Uterus (tissue), 2 donors: ENCODE measurements at regions not wholly inside any gene's neighbourhood (a gene's known extent, or its start where the extent isn't known, plus 50 kb on each side); places are given as distances from the start of the nearest gene placed in this dataset.
"Not testable (repeated sequence)": the region's sequence is repeated elsewhere in the genome, so short reads cannot be mapped to it uniquely, and the experiment has no call there.

Source experiments
- POLR2A ChIP-seq, 2 donors: fragments of 450-650 bp; IDR thresholded peaks; one replicate each; pipeline ENCODE4 v1.6.1; 2016; ENCODE audit warnings: antibody characterized with exemption in 2 of 2, mild to moderate bottlenecking in 1 of 2, moderate library complexity in 1 of 2
- TF ChIP-seq, protein P1 (sequence below), 4 experiments: fragments of 200-600 bp in 2 of 4; fragments of 450-650 bp in 2 of 4; sonication (generic) in 2 of 4; IDR thresholded peaks; one replicate each; pipeline ENCODE4 v1.5.1; 2016 to 2019; ENCODE audit warnings: antibody characterized with exemption in 4 of 4, mild to moderate bottlenecking in 2 of 4, moderate library complexity in 1 of 4

DNA sequence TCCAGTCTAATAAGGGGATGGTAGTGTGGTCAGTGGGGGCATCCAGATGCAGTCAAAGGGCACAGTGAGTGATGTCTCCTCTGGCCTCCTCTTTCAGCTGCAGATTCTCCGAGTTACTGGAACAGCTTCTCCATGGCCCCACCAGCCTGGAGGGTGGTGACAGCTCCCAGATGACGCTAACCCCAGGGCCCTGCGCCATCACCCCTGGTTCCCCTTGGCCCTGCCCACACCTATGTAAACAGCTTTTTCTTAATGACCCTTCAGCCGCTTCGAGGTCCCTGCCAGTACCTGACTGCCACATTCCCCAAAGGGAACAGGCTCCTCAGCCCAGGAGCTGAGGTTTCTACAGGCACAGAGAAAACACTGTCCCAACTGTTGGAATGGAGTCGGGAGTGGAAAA is 235.0 kb downstream of the POTED start:
- not testable (repeated sequence) for TF ChIP-seq POLR2A (IDR thresholded peaks at IDR 0.05)
- TF ChIP-seq, protein P1, sequence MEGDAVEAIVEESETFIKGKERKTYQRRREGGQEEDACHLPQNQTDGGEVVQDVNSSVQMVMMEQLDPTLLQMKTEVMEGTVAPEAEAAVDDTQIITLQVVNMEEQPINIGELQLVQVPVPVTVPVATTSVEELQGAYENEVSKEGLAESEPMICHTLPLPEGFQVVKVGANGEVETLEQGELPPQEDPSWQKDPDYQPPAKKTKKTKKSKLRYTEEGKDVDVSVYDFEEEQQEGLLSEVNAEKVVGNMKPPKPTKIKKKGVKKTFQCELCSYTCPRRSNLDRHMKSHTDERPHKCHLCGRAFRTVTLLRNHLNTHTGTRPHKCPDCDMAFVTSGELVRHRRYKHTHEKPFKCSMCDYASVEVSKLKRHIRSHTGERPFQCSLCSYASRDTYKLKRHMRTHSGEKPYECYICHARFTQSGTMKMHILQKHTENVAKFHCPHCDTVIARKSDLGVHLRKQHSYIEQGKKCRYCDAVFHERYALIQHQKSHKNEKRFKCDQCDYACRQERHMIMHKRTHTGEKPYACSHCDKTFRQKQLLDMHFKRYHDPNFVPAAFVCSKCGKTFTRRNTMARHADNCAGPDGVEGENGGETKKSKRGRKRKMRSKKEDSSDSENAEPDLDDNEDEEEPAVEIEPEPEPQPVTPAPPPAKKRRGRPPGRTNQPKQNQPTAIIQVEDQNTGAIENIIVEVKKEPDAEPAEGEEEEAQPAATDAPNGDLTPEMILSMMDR (IDR thresholded peaks at IDR 0.05) = not testable (repeated sequence)
